ENCODE measurements at regions not wholly inside any gene's neighbourhood (a gene's known extent, or its start where the extent isn't known, plus 50 kb on each side); places are given as distances from the start of the nearest gene placed in this dataset.

DNA sequence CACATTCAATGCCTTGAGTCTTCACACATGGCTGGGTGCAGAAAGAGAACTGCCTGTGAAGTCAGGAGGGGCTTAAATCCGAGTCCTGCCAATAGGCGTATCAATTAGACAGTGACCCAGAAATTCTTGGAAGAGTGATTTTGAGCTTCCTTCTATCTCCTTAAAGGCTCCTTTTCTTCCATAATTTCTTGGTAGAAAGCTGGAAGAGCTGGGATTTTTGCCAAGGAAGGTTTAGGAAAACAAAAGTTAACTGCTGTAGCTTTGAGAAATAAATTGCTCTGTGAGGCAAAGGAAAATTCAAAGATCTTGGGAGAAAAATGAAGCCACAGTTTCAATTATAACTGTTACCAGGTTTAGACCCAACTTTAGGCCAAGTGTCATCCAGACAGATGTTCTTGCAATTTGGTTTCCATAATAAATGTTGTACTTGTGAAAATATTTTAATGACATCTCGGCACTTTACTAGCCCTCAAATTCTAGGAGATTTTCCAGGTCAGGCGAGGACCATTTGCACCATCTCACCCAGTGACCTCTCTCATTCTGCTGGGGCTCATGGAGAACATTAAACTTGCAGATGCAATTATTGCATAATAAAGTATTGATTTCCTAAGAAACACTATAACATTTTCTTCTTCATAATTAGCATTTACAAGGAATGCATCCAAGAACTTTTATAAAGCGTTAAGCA is 329.7 kb upstream of the MEIS1 start:
- no peaks in the 10 kb centered on the region for H3K36me3 ChIP-seq (replicated peaks in 1 of 2; ENCODE audit: control insufficient read depth in 1 of 2, insufficient read depth in 2 of 2, low read length in 1 of 2)

More for the DNA sequence above, 329.7 kb upstream of the MEIS1 start:
- Histone ChIP-seq H3K9me2 (no peaks in the 10 kb centered on the region), H3K9ac (no peak overlapping the region), H3K27ac (ENCODE audit: low read depth in 2 of 2, low read length in 1 of 2) (no peak overlapping the region), H3K4me1 (ENCODE audit: control insufficient read depth in 1 of 2, insufficient read depth in 2 of 2, low read depth in 1 of 2, low read length in 1 of 2) (peaks cover 0 to 6% of the 10 kb centered on the region in 2 experiments; a peak in 2 of 4 replicates), H3K4me3 (ENCODE audit: low read depth in 2 of 2, low read length in 1 of 2) (no peak overlapping the region), H4K20me1 (ENCODE audit: insufficient read depth) (no peaks in the 10 kb centered on the region), H3K4me2 (no peak overlapping the region), H3F3A (replicated peaks; ENCODE audit: insufficient read depth) (no peaks in the 10 kb centered on the region), H3K9me3 (no peaks in the 10 kb centered on the region), H3K27me3 (ENCODE audit: insufficient read depth) (no peaks in the 10 kb centered on the region), H3K79me2 (ENCODE audit: insufficient read depth) (no peaks in the 10 kb centered on the region), H2AFZ (ENCODE audit: low read depth) (no peak overlapping the region)
- ChIA-PET POLR2A (no interaction called here), CTCF (no interaction called here)
- no peak for DNase-seq
- TF ChIP-seq YY1 (IDR thresholded peaks at IDR 0.05; ENCODE audit: low read depth) (no peak), POLR2AphosphoS5 (IDR thresholded peaks at IDR 0.05; ENCODE audit: low read depth, low read length) (no peak), EZH2phosphoT487 (IDR thresholded peaks at IDR 0.05; ENCODE audit: borderline replicate concordance, low read depth) (no peak), CHD2 (IDR thresholded peaks at IDR 0.05; ENCODE audit: low read length, partially characterized antibody) (no peak), FOXM1 (IDR thresholded peaks at IDR 0.05; ENCODE audit: low read depth) (no peak), RAD21 (IDR thresholded peaks at IDR 0.05; ENCODE audit: low read length) (no peak), ELF1 (IDR thresholded peaks at IDR 0.05) (no peak), RXRA (IDR thresholded peaks at IDR 0.05; ENCODE audit: borderline replicate concordance, low read depth) (no peak), TCF12 (IDR thresholded peaks at IDR 0.05) (no peak)
- TF ChIP-seq, protein P1, sequence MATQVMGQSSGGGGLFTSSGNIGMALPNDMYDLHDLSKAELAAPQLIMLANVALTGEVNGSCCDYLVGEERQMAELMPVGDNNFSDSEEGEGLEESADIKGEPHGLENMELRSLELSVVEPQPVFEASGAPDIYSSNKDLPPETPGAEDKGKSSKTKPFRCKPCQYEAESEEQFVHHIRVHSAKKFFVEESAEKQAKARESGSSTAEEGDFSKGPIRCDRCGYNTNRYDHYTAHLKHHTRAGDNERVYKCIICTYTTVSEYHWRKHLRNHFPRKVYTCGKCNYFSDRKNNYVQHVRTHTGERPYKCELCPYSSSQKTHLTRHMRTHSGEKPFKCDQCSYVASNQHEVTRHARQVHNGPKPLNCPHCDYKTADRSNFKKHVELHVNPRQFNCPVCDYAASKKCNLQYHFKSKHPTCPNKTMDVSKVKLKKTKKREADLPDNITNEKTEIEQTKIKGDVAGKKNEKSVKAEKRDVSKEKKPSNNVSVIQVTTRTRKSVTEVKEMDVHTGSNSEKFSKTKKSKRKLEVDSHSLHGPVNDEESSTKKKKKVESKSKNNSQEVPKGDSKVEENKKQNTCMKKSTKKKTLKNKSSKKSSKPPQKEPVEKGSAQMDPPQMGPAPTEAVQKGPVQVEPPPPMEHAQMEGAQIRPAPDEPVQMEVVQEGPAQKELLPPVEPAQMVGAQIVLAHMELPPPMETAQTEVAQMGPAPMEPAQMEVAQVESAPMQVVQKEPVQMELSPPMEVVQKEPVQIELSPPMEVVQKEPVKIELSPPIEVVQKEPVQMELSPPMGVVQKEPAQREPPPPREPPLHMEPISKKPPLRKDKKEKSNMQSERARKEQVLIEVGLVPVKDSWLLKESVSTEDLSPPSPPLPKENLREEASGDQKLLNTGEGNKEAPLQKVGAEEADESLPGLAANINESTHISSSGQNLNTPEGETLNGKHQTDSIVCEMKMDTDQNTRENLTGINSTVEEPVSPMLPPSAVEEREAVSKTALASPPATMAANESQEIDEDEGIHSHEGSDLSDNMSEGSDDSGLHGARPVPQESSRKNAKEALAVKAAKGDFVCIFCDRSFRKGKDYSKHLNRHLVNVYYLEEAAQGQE (IDR thresholded peaks at IDR 0.05; ENCODE audit: low read depth, low read length): no peak
- TF ChIP-seq, protein P2, sequence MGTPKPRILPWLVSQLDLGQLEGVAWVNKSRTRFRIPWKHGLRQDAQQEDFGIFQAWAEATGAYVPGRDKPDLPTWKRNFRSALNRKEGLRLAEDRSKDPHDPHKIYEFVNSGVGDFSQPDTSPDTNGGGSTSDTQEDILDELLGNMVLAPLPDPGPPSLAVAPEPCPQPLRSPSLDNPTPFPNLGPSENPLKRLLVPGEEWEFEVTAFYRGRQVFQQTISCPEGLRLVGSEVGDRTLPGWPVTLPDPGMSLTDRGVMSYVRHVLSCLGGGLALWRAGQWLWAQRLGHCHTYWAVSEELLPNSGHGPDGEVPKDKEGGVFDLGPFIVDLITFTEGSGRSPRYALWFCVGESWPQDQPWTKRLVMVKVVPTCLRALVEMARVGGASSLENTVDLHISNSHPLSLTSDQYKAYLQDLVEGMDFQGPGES (IDR thresholded peaks at IDR 0.05; ENCODE audit: low read depth, low read length): no peak
- TF ChIP-seq, protein P3, sequence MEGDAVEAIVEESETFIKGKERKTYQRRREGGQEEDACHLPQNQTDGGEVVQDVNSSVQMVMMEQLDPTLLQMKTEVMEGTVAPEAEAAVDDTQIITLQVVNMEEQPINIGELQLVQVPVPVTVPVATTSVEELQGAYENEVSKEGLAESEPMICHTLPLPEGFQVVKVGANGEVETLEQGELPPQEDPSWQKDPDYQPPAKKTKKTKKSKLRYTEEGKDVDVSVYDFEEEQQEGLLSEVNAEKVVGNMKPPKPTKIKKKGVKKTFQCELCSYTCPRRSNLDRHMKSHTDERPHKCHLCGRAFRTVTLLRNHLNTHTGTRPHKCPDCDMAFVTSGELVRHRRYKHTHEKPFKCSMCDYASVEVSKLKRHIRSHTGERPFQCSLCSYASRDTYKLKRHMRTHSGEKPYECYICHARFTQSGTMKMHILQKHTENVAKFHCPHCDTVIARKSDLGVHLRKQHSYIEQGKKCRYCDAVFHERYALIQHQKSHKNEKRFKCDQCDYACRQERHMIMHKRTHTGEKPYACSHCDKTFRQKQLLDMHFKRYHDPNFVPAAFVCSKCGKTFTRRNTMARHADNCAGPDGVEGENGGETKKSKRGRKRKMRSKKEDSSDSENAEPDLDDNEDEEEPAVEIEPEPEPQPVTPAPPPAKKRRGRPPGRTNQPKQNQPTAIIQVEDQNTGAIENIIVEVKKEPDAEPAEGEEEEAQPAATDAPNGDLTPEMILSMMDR (IDR thresholded peaks at IDR 0.05): no peak
- WGBS (ENCODE audit: low lambda C conversion rate): 54% methylated on average over 5 of the region's 5 CpGs
